Mesenchymal stem cell (in vitro differentiated cells and primary cell): ENCODE measurements at regions not wholly inside any gene's neighbourhood (a gene's known extent, or its start where the extent isn't known, plus 50 kb on each side); places are given as distances from the start of the nearest gene placed in this dataset.

Source experiments
- DNase-seq: peaks from one replicate; pipeline ENCODE4 v3.0.0-alpha.2; 2013
- H2AFZ ChIP-seq: one replicate; pipeline ENCODE4 v1.6.1; 2013; ENCODE audit warnings: low read depth, mild to moderate bottlenecking, control low read depth, inconsistent platforms, low read length, moderate library complexity
- H2AK5ac ChIP-seq: 2 replicates; pipeline ENCODE4 v1.6.1; 2013; ENCODE audit warnings: low read length, moderate library complexity, mild to moderate bottlenecking, inconsistent platforms; ENCODE audit not compliant: severe bottlenecking
- H2BK120ac ChIP-seq: one replicate; pipeline ENCODE4 v1.6.1; 2013; ENCODE audit warnings: low read depth, mild to moderate bottlenecking, inconsistent platforms, low read length, moderate library complexity
- H2BK12ac ChIP-seq, 2 experiments: one replicate each; pipeline ENCODE4 v1.6.1; 2013; ENCODE audit warnings: inconsistent platforms in 2 of 2, low read length in 2 of 2, mild to moderate bottlenecking in 2 of 2, moderate library complexity in 2 of 2, control low read depth in 1 of 2
- H2BK15ac ChIP-seq: one replicate; pipeline ENCODE4 v1.6.1; 2013; ENCODE audit warnings: mild to moderate bottlenecking, low read depth, inconsistent platforms; ENCODE audit not compliant: poor library complexity, severe bottlenecking
- H2BK5ac ChIP-seq: 2 replicates; pipeline ENCODE4 v1.6.1; 2013; ENCODE audit warnings: low read depth, mild to moderate bottlenecking, low read length, control low read depth, inconsistent platforms; ENCODE audit not compliant: poor library complexity, severe bottlenecking
- H3K14ac ChIP-seq, 2 experiments: one replicate each; pipeline ENCODE4 v1.6.1; 2013; ENCODE audit warnings: inconsistent platforms in 2 of 2, low read length in 2 of 2, control low read depth in 1 of 2, mild to moderate bottlenecking in 1 of 2, moderate library complexity in 1 of 2
- H3K18ac ChIP-seq, 2 experiments: one replicate each; pipeline ENCODE4 v1.6.1; 2013; ENCODE audit warnings: inconsistent platforms in 2 of 2, low read length in 2 of 2, control low read depth in 1 of 2, low read depth in 1 of 2, mild to moderate bottlenecking in 1 of 2
- H3K23ac ChIP-seq, 2 experiments: one replicate each; pipeline ENCODE4 v1.6.1; 2013; ENCODE audit warnings: inconsistent platforms in 2 of 2, low read length in 2 of 2, mild to moderate bottlenecking in 2 of 2, moderate library complexity in 2 of 2, control low read depth in 1 of 2
- H3K27ac ChIP-seq: 2 replicates; pipeline ENCODE4 v1.5.1; 2013; ENCODE audit warnings: mild to moderate bottlenecking, moderate library complexity, low read length, control low read depth, inconsistent platforms; ENCODE audit not compliant: poor library complexity, severe bottlenecking
- H3K27me3 ChIP-seq, 2 experiments: 2 replicates each; pipeline versions ENCODE4 v1.6.1 to v1.7.0; 2013; ENCODE audit warnings: low read length in 2 of 2, mild to moderate bottlenecking in 2 of 2, moderate library complexity in 2 of 2, control low read depth in 1 of 2, inconsistent platforms in 1 of 2; ENCODE audit not compliant: control insufficient read depth in 1 of 2, insufficient read depth in 1 of 2
- H3K36me3 ChIP-seq, 2 experiments: 2 replicates each; pipeline versions ENCODE4 v1.6.1 to v1.7.0; 2013; ENCODE audit warnings: low read length in 2 of 2, control low read depth in 1 of 2, inconsistent platforms in 1 of 2, low read depth in 1 of 2, mild to moderate bottlenecking in 1 of 2; ENCODE audit not compliant: insufficient read depth in 2 of 2, control insufficient read depth in 1 of 2
- H3K4ac ChIP-seq, 2 experiments: one replicate each; pipeline ENCODE4 v1.6.1; 2013; ENCODE audit warnings: inconsistent platforms in 2 of 2, low read length in 2 of 2, mild to moderate bottlenecking in 2 of 2, moderate library complexity in 2 of 2, control low read depth in 1 of 2, low read depth in 1 of 2
- H3K4me1 ChIP-seq: 2 replicates; pipeline ENCODE4 v1.6.1; 2013; ENCODE audit warnings: low read depth, low read length, control low read depth; ENCODE audit not compliant: control insufficient read depth, insufficient read depth
- H3K4me2 ChIP-seq: 2 replicates; pipeline ENCODE4 v1.6.1; 2013; ENCODE audit warnings: low read length, mild to moderate bottlenecking, inconsistent platforms; ENCODE audit not compliant: poor library complexity, severe bottlenecking
- H3K4me3 ChIP-seq, 2 experiments: 2 replicates each; pipeline versions ENCODE4 v1.5.1 to v1.7.0; 2013; ENCODE audit warnings: low read length in 2 of 2, mild to moderate bottlenecking in 2 of 2, control low read depth in 1 of 2, low read depth in 1 of 2; ENCODE audit not compliant: insufficient read depth in 1 of 2
- H3K79me1 ChIP-seq: replicated peaks from 2 replicates; pipeline ENCODE4 v1.6.1; 2013; ENCODE audit warnings: mild to moderate bottlenecking, control low read depth, low read length, inconsistent platforms; ENCODE audit not compliant: poor library complexity, severe bottlenecking
- H3K9ac ChIP-seq: 2 replicates; pipeline ENCODE4 v1.7.0; 2013; ENCODE audit warnings: mild to moderate bottlenecking, low read length, moderate library complexity
- H3K9me3 ChIP-seq: 2 replicates; pipeline ENCODE4 v1.7.0; 2013; ENCODE audit warnings: mild to moderate bottlenecking, low read length; ENCODE audit not compliant: control insufficient read depth
- H4K8ac ChIP-seq: one replicate; pipeline ENCODE4 v1.6.1; 2013; ENCODE audit warnings: inconsistent platforms, mild to moderate bottlenecking, low read length, moderate library complexity
- H4K91ac ChIP-seq: one replicate; pipeline ENCODE4 v1.6.1; 2013; ENCODE audit warnings: mild to moderate bottlenecking, low read length, inconsistent platforms
- WGBS: methylation state at CpG from one replicate; pipeline ENCODE4 v1.1.7; 2013; ENCODE audit warnings: mixed read lengths; 5-methylcytosine and 5-hydroxymethylcytosine counted together

DNA sequence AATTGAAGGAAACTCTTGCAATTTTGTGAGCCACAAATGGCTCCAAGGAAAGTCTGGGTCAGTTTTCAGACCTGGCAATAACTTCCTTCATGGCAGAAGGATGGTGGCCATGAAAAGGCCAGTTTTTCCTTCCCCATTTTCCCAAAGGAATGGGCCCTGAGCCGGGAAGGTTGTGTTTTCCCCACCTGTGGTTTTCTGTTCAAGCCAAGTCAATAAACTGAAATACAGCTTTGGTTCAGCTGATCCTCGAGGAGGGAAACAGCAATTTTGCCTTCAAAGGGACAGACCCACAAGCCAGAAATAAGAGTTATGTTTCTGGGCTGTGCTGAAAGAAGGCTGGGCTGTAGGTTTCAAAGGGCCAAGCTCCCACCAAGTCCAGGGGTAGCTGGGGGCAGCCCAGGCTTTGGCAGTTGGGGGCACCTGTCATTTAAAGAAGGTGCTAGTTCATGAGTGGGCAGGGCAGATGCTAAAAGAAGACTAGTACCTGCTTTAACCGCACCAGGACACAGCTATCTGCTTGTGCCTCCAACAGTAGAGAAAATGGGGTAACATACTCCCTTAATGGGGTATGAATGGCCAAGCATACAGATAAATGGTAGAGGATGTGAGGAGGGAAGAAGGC is 97.0 kb downstream of the TTC32 start:
- Histone ChIP-seq H3K18ac (no peak overlapping the region), H3K4ac (peak overlapping the region; percentile 5 to 28), H2AFZ (no peak overlapping the region), H3K4me3 (no peak overlapping the region), H2BK15ac (no peak overlapping the region), H4K91ac (no peak overlapping the region), H2BK5ac (no peak overlapping the region), H3K79me1 (no peaks in the 10 kb centered on the region), H3K9ac (no peak overlapping the region), H3K23ac (no peak overlapping the region), H2BK120ac (no peak overlapping the region), H2BK12ac (peak overlapping the region in 1 of 2 experiments; percentile 44), H3K27me3 (peaks cover 0 to 22% of the 10 kb centered on the region in 2 experiments), H3K4me2 (no peak overlapping the region), H2AK5ac (peak overlapping the region; percentile 94), H3K9me3 (no peaks in the 10 kb centered on the region), H3K27ac (no peak overlapping the region), H3K4me1 (peaks cover 31% of the 10 kb centered on the region), H4K8ac (no peak overlapping the region), H3K14ac (no peak overlapping the region), H3K36me3 (no peaks in the 10 kb centered on the region)
- 89% methylated on average over 3 of the region's 3 CpGs for WGBS
- DNase-seq: no peak

DNA sequence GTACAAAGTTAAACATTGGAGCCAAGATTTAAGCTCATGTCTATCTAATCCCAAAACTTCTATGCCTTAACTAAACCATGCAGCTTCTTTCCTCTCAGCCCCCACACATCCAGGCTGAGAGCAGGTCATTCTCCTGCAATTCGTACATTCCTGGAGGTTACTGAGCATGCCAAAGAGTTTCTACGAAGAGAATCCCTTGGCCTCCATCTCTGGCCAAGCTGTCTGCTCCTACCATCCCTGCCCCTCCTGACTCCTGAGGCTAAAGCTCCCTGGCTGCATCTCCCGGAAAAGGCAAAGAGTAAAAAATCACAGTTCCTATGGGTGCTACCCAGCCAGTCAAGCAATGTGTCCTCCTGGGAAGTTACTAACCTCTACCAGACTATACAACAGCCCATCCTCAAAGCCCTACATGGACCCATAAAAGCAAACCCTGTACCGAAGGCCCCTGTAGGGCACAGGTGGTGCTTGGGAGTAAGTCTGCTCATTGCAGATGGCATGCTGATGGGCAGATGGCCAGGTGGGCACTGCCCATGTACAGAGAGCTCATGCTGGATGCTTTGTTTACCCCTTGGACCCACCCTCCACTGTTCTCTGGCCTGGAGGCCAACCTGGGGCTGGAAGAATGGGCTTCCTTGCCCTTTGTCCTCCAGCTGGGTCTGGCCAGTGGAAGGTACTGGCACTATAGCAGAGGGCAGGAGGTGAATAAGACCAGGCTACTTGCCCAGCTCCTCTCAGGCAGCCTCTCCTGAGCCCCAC is 99.5 kb downstream of the TTC32 start:
- Histone ChIP-seq H3K27me3 (peaks cover 0 to 19% of the 10 kb centered on the region in 2 experiments), H3K14ac (peak overlapping the region in 1 of 2 experiments; percentile 76), H3K4me1 (peaks cover 27% of the 10 kb centered on the region), H4K91ac (peak overlapping the region; percentile 81), H3K9me3 (no peaks in the 10 kb centered on the region), H3K27ac (peak overlapping the region; percentile 99), H4K8ac (peak overlapping the region; percentile 75), H2BK15ac (peak overlapping the region; percentile 73), H2BK5ac (peak overlapping the region; percentile 98), H2AK5ac (peak overlapping the region; percentile 97), H2AFZ (no peak overlapping the region), H3K79me1 (no peaks in the 10 kb centered on the region), H3K4me2 (peak overlapping the region; percentile 4), H3K18ac (peak overlapping the region; percentile 71 to 86), H3K4me3 (no peak overlapping the region), H3K9ac (peak overlapping the region; percentile 45), H3K36me3 (no peaks in the 10 kb centered on the region), H3K23ac (no peak overlapping the region), H2BK120ac (peak overlapping the region; percentile 21), H2BK12ac (peak overlapping the region; percentile 91 to 94), H3K4ac (peak overlapping the region in 1 of 2 experiments; percentile 71)
- DNase-seq: peak; percentile 13
- 86% methylated on average over 4 of the region's 4 CpGs for WGBS

DNA sequence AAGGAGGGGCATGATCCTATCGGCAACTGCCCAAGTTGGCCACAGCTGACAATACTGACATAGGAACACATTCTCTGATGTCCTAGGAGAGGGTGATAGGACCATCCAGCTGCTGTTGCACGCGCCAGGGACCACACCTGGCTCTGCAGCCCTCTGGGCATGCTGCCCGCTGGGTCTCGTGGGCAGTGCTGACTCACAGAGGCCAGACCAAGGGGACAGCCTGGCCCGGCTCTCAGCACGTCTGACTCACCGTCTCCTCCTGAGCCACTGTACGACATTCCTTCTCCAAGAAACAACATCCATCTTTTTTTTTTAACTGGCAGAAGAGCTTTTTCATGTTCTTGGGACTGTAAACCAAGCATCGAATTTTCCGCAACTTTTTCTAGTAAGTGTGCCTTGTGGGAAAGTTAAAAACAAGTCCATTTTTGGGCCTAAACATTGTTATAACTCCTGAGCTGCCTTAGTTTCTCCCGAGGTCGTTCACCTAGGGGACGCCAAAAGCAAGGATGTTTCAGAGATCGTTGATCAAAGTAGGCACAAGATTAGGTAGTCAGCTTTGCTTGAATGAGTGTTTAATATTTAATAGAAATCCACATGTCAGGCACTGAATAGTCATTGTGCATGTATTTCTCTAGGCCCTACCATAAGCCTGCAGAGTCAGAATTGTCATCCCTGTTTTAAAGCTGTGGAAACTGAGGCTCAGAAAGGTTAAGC is 100.3 kb downstream of the TTC32 start:
- Histone ChIP-seq H3K36me3 (no peaks in the 10 kb centered on the region), H3K14ac (no peak overlapping the region), H4K8ac (no peak overlapping the region), H4K91ac (no peak overlapping the region), H3K18ac (no peak overlapping the region), H3K4me2 (no peak overlapping the region), H3K23ac (no peak overlapping the region), H3K9me3 (no peaks in the 10 kb centered on the region), H2BK12ac (peak overlapping the region in 1 of 2 experiments; percentile 91), H3K9ac (peak overlapping the region; percentile 45), H3K4me1 (peaks cover 23% of the 10 kb centered on the region), H3K4ac (no peak overlapping the region), H2AK5ac (no peak overlapping the region), H2AFZ (no peak overlapping the region), H3K27ac (peak overlapping the region; percentile 99), H2BK15ac (no peak overlapping the region), H3K4me3 (no peak overlapping the region), H3K27me3 (peaks cover 0 to 15% of the 10 kb centered on the region in 2 experiments), H2BK120ac (no peak overlapping the region), H2BK5ac (peak overlapping the region; percentile 98), H3K79me1 (no peaks in the 10 kb centered on the region)
- 37% methylated on average over 14 of the region's 15 CpGs for WGBS
- peak; percentile 96 for DNase-seq

DNA sequence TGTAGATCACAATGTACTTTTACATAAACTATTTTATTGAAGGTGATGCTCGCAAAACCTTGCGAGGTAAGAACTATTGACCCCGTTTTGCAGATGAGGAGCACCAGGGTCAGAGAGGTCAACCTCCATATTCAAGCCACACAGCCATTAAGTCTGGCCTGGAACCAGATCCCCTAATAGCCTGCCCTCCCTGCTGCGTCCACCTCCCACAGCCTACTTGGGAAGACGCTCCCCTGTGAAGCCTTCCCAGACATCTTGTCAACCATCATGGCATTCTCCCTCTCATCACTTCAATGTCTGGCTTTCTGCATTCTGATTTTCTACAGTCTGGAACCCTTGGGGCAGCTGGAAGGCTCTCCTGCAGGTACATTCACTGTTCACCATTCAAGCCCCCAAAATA is 101.0 kb downstream of the TTC32 start:
- Histone ChIP-seq H4K8ac (no peak overlapping the region), H3K27ac (peak overlapping the region; percentile 99), H3K4me3 (no peak overlapping the region), H3K4me1 (peaks cover 20% of the 10 kb centered on the region), H2BK5ac (peak overlapping the region; percentile 94), H3K36me3 (no peaks in the 10 kb centered on the region), H3K4me2 (no peak overlapping the region), H4K91ac (no peak overlapping the region), H3K14ac (no peak overlapping the region), H3K79me1 (no peaks in the 10 kb centered on the region), H3K9ac (no peak overlapping the region), H2BK12ac (peak overlapping the region; percentile 4 to 59), H3K9me3 (no peaks in the 10 kb centered on the region), H3K18ac (peak overlapping the region; percentile 4 to 46), H2AFZ (no peak overlapping the region), H3K27me3 (peaks cover 0 to 12% of the 10 kb centered on the region in 2 experiments), H2AK5ac (peak overlapping the region; percentile 51), H3K4ac (no peak overlapping the region), H2BK120ac (no peak overlapping the region), H2BK15ac (no peak overlapping the region), H3K23ac (no peak overlapping the region)
- WGBS: 82% methylated on average over 5 of the region's 5 CpGs
- peak; percentile 3 for DNase-seq
